NCI-H524 treated with DMSO at 0.1 percent for 48 hours (cell line): ENCODE measurements at regions not wholly inside any gene's neighbourhood (a gene's known extent, or its start where the extent isn't known, plus 50 kb on each side); places are given as distances from the start of the nearest gene placed in this dataset.

Experiments used
- DNase-seq: peaks from one replicate; lab custom pipeline; 2025; lab: John Stamatoyannopoulos, UW

DNA sequence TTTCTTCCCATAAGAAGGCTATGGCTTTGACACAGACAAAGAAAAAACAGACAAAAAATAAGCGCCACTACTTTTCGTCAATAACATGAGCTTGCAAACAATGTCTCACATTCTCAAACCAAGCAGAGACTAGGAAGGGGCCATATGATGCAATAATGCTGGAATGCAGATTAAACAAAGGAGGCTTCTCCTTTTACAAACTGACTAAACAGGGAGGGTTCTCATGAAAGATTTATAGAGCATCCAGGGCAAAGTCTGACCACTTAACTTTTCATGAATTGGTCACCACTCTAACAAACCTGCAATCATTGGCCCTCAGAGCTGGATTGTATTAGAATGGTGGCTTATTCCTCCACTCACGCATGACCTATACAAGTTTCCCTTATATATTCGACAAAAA, 663.3 kb upstream of the CHAC2 start:
- DNase-seq: no peak

GRCh38 chr2:53103679-53104078, 663.9 kb upstream of the CHAC2 start:
- no peak for DNase-seq

DNA sequence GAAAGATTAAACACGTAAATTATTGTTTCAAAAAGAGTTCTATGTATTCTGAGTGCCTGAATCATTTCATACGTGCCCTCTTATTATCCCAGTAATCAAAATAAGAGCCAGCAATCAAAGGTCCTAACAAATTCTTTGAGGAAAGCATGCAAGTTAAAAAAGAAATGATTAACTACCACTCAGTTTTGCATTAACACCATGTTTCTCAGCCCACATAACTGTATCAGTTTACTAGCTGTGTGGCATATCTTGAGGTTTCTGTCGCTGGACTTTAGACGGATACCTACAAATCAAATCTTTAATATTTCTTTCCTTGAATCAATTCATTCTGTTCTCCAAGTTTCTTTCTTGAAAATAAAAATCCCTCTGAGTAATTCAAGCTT, 668.9 kb upstream of the CHAC2 start:
- DNase-seq: no peak

DNA sequence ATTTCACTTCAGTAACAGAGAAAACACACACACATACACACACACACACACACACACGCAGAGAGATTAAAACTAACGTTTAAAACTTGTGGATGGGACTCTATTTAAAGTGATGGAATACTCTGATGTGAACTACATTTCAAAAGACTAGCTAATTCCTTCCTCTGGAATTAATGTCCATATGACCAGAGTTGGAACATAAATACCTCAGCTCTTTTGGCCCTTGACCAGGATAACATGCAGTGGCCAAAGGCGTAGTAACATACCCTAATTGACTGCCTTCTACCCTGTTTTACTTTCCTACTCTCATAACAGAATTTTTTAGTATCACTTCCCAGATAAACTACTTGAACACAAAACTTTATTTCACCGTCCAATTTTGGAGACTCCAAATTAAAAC, 671.3 kb upstream of the CHAC2 start:
- no peak for DNase-seq

- no peak for DNase-seq
These were observed 671.9 kb upstream of the CHAC2 start for GRCh38 chr2:53095664-53096063.

DNA sequence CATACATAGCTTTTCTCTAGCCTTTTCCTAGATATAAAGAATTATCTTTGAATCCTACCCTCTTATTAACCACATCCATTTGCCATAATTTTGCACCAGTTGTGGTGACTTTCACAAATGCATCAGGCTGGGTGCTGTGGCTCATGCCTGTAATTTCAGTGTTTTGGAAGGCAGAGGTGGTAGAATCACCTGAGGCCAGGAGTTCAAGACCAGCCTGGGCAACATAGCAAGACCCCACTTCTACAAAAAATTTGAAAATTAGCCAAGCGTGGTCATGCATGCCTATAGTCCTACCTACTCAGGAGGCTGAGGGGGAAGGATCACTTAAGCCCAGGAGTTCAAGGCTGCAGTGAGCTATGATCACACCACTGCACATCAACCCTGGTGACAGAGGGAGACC, 672.4 kb upstream of the CHAC2 start:
- DNase-seq: no peak

DNA sequence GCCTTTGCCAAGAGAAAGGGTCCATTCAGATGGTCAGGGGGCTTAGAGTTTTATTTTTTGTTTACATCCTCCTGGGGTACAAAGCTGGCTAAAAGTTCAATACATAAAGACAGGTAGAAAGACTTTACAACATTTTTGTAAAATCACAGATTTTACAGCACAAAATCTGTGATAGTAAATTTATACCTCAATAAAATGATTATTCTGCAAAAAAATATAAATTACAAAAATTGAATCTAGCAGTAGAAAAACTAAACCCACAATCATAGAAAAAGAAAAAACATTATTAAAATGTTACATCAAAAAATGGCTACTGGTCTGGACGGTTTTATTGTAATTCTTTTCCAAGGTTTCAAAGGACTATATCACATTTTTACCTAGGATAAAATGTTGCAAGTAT, 674.2 kb upstream of the CHAC2 start:
- DNase-seq: no peak

DNA sequence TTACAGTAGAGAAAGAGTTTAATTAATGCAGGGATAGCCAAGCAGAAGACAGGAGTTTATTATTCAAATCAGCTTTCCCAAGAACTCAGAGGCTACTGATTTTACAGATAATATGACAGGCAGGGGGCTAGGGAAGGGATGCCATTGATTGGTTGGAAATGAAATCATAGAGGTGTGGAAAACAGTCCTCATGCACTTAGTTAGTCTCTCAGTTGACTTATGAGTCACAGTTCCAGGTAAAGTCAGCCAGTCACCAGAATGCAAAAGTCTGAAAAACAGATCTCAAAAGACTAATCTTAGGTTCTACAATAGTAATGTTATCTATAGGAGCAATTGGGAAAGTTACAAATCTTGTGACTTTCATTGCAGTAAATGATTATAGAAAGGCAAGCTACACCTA, 676.4 kb upstream of the CHAC2 start:
- no peak for DNase-seq

DNA sequence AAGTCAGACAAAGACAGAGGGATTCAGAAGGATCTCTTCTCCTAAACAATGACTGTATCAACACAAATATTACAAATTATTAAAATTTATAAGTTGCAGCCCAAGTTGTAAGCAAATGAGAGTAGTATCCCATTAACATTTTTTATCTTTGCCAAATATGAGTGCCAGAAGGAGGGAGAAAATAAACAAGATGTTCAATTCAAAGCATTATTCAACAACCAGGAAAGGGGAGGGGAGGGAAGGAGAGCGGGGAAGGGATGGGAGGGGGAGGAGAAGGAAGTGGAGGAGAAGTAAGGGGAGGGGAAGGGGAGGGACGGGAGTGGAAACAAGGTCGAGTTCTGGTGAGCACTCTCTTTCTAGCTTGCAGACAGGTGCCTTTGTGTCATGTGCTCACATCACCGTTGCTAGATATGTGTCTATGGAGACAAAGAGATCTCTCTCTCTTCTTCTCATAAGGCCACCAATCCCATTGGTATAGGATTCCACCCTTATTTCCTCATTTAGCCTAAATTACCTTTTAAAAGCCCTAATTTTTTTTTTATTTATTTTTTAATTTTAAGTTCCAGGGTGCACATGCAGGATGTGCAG, 679.6 kb upstream of the CHAC2 start:
- no peak for DNase-seq

DNA sequence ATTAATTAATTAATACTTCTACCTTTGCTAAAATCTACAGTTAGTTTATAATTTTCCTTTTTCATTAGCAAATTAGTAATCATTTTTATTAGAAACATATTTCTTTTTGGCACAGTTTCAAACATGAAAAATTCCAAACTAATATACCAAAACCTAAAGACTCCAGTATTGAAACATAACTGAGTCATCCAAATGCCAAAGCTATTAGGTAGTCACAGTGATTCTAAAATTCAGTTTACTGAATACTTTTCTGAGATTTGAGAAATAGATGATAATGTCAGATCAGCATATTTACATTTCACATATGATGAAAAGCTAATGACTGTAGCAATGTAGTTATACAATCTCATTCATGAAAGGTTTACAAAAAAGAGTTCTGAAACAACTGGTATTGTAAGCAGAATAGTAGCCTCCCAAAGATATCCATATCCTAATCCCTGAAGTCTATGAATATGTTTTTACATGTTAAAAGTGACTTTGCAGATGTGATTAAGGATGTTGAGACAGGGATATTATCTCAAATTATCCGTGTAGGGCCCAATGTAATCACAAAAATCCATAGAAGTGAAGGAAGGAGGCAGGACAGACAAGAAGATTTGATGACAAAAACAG, 680.2 kb upstream of the CHAC2 start:
- DNase-seq: no peak

DNA sequence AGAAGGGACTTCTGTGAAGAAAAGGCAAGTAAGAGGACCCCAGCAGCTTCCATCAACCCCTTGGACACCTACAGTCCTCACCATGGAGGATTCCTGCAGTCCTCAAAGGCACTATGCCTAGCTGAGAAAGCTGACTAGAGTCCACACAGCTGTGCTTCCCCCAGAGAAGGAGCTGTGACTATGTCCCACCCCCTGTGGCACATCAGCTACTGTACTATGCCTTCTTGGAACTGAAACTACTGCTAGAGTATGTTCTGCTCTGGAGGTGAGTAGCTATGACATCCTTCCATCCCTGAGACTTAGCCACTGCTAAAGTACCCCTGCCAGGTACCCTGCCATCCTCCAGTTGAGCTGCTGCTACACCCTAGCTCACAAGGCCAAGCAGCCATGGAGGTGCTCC, 690.2 kb upstream of the CHAC2 start:
- no peak for DNase-seq

GRCh38 chr2:53075760-53076159, 691.8 kb upstream of the CHAC2 start:
- peak; percentile 3 for DNase-seq

- no peak for DNase-seq
These were observed 700.1 kb upstream of the CHAC2 start for GRCh38 chr2:53067533-53067932.

DNA sequence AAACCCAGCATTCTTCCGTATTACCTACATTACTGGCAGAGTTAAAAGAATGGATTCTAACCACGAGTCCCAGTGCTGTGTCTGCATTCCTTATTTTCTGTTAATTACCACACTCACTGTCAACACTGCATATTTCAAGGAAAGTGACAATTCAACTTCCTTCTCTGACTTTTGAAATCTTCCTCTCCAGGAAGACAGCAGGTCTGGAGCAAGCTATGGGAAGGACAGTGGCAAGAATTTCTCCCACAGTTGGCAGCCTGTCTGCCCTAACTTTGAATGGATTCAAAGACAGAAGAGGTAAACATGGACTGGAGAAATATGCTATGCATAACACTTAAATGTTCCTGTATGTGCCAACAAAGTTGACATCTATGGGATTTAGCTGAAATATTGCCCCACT, 700.5 kb upstream of the CHAC2 start:
- no peak for DNase-seq

DNA sequence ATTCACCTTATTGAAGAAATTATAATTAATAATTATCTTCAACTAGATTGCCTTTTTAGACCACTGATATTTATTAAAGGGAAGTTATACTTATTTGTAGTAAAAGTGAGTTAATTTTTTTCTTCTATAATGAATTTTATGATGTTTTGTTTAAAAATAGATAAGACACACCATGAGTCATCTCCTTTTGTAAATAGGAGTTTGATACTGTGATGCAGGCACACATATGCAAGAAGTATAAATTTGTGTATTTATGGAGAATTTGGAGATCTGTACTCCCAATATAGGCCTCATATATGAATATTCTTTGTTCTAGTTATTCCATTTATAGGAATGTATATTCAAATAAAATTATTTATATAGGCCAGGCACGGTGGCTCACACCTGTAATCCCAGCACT, 703.5 kb upstream of the CHAC2 start:
- DNase-seq: no peak

DNA sequence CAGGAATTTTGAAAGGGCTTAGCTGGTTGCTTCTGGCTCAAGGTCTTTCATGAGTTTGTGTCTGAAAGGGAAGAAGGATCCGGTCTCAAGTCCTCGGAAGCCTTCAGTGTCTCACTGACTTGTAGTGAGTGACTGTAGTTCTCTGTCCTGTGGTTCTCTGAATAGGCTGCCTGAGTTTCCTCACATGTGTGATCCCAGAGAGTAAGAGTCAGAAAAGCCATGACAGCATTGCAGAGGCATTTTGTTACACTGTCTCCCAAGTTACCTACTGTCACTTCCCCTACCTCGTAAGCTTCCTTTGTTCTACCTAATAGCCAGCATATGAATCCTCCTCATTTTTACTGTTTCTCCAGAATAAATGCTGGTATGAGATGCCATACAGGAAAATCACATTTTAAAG, 709.1 kb upstream of the CHAC2 start:
- DNase-seq: no peak

GRCh38 chr2:53053937-53054336, 713.7 kb upstream of the CHAC2 start:
- DNase-seq: no peak

DNA sequence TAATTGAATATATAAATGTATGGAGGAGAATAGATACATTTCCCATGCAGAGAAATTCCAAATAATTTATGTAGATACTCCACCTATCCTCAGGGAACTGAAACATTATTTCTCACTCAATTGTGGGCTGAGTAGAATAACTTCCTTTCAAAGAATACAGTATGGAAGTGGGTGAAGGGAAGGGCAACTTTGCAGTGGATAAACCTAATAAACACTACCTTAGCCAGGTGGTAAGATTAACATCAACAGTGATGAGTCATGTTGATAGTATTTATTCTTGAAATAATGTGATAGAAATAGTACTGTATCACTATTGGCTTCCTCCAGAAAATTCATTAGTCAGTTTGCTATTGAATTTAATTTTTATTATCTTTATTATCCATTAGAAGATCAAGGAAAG, 716.4 kb upstream of the CHAC2 start:
- DNase-seq: no peak

DNA sequence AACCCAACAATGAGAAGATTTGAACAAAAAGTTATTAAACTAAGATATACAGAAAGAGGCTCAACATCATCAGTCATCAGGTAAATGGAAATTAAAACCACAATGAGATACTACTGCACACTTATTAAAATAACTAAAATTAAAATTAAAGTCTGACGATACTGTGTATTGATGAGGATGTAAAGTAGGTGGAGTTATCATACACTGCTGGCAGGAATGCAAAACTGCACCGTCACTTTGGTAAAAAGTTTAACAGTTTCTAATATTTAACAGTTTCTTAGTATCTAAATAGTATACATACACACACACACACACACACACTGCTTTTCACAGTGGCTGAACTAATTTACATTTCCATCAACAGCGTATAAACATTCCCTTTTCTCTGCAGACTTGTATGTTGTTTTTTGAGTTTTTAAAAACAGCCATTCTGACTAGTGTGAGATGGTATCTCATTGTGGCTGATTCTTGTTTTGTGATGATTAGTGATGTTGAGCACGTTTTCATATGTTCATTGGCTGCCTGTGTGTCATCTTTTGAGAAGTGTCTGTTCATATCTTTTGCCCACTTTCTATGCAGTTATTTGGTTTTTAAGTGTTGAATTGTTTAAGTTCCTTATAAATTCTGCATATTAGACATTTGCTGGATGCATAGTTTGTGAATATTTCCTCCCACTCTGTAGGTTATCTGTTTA, 726.9 kb upstream of the CHAC2 start:
- no peak for DNase-seq

DNA sequence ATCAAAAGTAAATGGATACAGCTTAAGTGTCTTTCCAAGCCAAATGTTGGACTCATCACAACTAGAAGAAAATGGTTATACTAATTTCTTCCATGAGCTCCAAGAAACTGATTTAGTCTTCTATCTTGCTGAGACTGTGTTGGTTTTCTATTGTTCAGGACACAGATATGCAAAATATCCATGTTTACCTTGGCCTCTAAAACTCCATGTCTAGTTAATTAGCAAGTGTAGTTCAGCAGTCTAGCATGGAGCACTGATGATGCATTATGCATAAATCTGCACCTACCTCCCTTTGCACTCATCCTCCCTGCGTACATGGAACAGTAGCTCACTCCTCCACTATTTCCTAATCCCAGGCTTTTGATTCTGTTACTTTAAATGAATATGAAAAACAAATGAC, 731.4 kb upstream of the CHAC2 start:
- no peak for DNase-seq

- DNase-seq: no peak
These were observed 732.5 kb upstream of the CHAC2 start for GRCh38 chr2:53035153-53035552.

GRCh38 chr2:53033411-53033810, 734.2 kb upstream of the CHAC2 start:
- no peak for DNase-seq

GRCh38 chr2:53028746-53029423, 738.7 kb upstream of the CHAC2 start:
- no peak for DNase-seq
